ENCODE measurements at regions not wholly inside any gene's neighbourhood (a gene's known extent, or its start where the extent isn't known, plus 50 kb on each side); places are given as distances from the start of the nearest gene placed in this dataset.

DNA sequence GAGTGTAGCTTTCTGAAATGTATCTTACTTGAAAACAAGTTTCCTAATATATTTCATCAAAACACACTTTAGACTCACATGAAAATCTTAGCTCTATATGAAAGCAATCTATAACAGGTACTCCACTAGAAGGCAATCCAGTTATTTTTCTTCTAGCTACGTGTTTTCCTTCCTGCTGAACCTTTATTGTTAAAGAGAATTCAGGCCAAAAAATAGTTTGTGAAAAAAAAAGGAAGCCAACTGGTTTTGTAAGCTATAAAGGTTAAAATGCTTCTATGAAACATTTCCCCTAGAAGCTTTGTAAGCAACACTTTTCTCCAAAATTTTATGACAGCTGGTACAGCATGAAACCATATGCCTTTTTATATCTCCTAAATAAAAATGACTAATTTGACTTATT, 304.7 kb upstream of the DIAPH2 start (continued):
- TF ChIP-seq, protein P1, sequence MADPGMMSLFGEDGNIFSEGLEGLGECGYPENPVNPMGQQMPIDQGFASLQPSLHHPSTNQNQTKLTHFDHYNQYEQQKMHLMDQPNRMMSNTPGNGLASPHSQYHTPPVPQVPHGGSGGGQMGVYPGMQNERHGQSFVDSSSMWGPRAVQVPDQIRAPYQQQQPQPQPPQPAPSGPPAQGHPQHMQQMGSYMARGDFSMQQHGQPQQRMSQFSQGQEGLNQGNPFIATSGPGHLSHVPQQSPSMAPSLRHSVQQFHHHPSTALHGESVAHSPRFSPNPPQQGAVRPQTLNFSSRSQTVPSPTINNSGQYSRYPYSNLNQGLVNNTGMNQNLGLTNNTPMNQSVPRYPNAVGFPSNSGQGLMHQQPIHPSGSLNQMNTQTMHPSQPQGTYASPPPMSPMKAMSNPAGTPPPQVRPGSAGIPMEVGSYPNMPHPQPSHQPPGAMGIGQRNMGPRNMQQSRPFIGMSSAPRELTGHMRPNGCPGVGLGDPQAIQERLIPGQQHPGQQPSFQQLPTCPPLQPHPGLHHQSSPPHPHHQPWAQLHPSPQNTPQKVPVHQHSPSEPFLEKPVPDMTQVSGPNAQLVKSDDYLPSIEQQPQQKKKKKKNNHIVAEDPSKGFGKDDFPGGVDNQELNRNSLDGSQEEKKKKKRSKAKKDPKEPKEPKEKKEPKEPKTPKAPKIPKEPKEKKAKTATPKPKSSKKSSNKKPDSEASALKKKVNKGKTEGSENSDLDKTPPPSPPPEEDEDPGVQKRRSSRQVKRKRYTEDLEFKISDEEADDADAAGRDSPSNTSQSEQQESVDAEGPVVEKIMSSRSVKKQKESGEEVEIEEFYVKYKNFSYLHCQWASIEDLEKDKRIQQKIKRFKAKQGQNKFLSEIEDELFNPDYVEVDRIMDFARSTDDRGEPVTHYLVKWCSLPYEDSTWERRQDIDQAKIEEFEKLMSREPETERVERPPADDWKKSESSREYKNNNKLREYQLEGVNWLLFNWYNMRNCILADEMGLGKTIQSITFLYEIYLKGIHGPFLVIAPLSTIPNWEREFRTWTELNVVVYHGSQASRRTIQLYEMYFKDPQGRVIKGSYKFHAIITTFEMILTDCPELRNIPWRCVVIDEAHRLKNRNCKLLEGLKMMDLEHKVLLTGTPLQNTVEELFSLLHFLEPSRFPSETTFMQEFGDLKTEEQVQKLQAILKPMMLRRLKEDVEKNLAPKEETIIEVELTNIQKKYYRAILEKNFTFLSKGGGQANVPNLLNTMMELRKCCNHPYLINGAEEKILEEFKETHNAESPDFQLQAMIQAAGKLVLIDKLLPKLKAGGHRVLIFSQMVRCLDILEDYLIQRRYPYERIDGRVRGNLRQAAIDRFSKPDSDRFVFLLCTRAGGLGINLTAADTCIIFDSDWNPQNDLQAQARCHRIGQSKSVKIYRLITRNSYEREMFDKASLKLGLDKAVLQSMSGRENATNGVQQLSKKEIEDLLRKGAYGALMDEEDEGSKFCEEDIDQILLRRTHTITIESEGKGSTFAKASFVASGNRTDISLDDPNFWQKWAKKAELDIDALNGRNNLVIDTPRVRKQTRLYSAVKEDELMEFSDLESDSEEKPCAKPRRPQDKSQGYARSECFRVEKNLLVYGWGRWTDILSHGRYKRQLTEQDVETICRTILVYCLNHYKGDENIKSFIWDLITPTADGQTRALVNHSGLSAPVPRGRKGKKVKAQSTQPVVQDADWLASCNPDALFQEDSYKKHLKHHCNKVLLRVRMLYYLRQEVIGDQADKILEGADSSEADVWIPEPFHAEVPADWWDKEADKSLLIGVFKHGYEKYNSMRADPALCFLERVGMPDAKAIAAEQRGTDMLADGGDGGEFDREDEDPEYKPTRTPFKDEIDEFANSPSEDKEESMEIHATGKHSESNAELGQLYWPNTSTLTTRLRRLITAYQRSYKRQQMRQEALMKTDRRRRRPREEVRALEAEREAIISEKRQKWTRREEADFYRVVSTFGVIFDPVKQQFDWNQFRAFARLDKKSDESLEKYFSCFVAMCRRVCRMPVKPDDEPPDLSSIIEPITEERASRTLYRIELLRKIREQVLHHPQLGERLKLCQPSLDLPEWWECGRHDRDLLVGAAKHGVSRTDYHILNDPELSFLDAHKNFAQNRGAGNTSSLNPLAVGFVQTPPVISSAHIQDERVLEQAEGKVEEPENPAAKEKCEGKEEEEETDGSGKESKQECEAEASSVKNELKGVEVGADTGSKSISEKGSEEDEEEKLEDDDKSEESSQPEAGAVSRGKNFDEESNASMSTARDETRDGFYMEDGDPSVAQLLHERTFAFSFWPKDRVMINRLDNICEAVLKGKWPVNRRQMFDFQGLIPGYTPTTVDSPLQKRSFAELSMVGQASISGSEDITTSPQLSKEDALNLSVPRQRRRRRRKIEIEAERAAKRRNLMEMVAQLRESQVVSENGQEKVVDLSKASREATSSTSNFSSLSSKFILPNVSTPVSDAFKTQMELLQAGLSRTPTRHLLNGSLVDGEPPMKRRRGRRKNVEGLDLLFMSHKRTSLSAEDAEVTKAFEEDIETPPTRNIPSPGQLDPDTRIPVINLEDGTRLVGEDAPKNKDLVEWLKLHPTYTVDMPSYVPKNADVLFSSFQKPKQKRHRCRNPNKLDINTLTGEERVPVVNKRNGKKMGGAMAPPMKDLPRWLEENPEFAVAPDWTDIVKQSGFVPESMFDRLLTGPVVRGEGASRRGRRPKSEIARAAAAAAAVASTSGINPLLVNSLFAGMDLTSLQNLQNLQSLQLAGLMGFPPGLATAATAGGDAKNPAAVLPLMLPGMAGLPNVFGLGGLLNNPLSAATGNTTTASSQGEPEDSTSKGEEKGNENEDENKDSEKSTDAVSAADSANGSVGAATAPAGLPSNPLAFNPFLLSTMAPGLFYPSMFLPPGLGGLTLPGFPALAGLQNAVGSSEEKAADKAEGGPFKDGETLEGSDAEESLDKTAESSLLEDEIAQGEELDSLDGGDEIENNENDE (IDR thresholded peaks at IDR 0.05; ENCODE audit: insufficient replicate concordance, low read length), result no peak
- TF ChIP-seq MAX (IDR thresholded peaks at IDR 0.05), result no peak
- TF ChIP-seq BACH1 (IDR thresholded peaks at IDR 0.05; ENCODE audit: low read length), result no peak
- TF ChIP-seq RAD21 (IDR thresholded peaks at IDR 0.05 in 1 of 2, conservative IDR thresholded peaks at IDR 0.05 in 1 of 2; ENCODE audit: low read depth in 2 of 2, low read length in 2 of 2), result no peak
- TF ChIP-seq CEBPB (IDR thresholded peaks at IDR 0.05; ENCODE audit: low read depth, low read length), result no peak
- TF ChIP-seq JUND (IDR thresholded peaks at IDR 0.05; ENCODE audit: low read length), result no peak
- no peak for TF ChIP-seq FOSL1 (IDR thresholded peaks at IDR 0.05; ENCODE audit: insufficient read depth, low read depth, low read length)
- TF ChIP-seq E2F6 (IDR thresholded peaks at IDR 0.05), result no peak
- TF ChIP-seq, protein P2, sequence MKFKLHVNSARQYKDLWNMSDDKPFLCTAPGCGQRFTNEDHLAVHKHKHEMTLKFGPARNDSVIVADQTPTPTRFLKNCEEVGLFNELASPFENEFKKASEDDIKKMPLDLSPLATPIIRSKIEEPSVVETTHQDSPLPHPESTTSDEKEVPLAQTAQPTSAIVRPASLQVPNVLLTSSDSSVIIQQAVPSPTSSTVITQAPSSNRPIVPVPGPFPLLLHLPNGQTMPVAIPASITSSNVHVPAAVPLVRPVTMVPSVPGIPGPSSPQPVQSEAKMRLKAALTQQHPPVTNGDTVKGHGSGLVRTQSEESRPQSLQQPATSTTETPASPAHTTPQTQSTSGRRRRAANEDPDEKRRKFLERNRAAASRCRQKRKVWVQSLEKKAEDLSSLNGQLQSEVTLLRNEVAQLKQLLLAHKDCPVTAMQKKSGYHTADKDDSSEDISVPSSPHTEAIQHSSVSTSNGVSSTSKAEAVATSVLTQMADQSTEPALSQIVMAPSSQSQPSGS (IDR thresholded peaks at IDR 0.05; ENCODE audit: low read length), result no peak
